ENCODE measurements at regions not wholly inside any gene's neighbourhood (a gene's known extent, or its start where the extent isn't known, plus 50 kb on each side); places are given as distances from the start of the nearest gene placed in this dataset.
"Not testable (repeated sequence)": the region's sequence is repeated elsewhere in the genome, so short reads cannot be mapped to it uniquely, and the experiment has no call there.

DNA sequence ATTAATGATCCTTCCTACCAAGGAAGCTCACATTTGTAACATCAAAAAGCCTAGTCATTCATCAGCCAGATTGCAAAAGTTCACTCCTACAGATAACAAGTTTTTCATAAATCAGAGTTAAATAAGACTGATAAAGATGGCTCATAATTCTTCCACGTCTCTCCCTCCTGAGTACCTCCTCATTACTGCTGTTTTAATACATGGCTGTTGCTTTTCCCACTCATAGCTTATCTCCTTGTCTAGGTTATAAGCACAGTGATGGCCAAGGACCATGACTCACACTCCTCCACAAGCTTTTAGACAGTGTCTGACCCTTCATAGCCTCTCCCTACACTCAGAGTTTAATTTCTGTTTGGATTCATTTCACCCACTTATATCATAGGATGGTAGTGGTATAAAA, 100.9 kb upstream of the MON1B start:
- Histone ChIP-seq H3K4me3 (ENCODE audit: insufficient read length, low read depth) (no peak overlapping the region), H3K27me3 (ENCODE audit: insufficient read depth, insufficient read length) (no peaks in the 10 kb centered on the region), H3K36me3 (ENCODE audit: insufficient read depth, insufficient read length, low read length) (no peaks in the 10 kb centered on the region), H3K4me1 (ENCODE audit: insufficient read depth, insufficient read length) (no peaks in the 10 kb centered on the region), H3K9ac (ENCODE audit: insufficient read length, low read depth) (no peak overlapping the region), H3K9me3 (ENCODE audit: insufficient read depth, low read length) (no peaks in the 10 kb centered on the region)
- TF ChIP-seq SUZ12 (IDR thresholded peaks at IDR 0.05; ENCODE audit: extremely low read depth, insufficient read depth, insufficient read length) (no peak), ZNF274 (IDR thresholded peaks at IDR 0.05; ENCODE audit: low read depth, low read length) (no peak), YY1 (IDR thresholded peaks at IDR 0.05; ENCODE audit: insufficient read depth, insufficient read length) (no peak)
- DNase-seq (ENCODE audit: low read depth, low spot score), result no peak

DNA sequence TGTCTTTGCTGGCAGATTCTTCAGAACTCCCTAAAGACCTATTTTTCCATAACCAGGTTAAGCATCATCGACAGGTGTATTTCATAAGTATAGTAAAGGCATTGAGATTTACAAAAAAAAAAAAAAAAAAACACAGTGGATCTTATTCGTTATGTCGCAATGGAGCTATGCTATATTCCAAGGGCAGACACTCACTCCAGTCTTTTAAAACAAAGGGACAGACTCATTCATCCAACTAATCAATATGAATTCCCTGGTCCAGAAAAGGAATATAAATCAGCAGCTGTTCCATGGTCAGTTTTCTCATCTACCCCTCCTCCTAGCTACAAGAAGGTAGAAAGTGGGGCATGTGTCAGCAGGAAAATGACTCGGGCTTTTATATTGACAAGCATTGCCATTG, 97.7 kb upstream of the MON1B start:
- H3K36me3 ChIP-seq (ENCODE audit: insufficient read depth, insufficient read length, low read length), result no peaks in the 10 kb centered on the region
- DNase-seq (ENCODE audit: low read depth, low spot score), result no peak
- no peak overlapping the region for H3K4me3 ChIP-seq (ENCODE audit: insufficient read length, low read depth)
- no peaks in the 10 kb centered on the region for H3K9me3 ChIP-seq (ENCODE audit: insufficient read depth, low read length)
- H3K4me1 ChIP-seq (ENCODE audit: insufficient read depth, insufficient read length), result no peaks in the 10 kb centered on the region
- TF ChIP-seq ZNF274 (IDR thresholded peaks at IDR 0.05; ENCODE audit: low read depth, low read length) (no peak), SUZ12 (IDR thresholded peaks at IDR 0.05; ENCODE audit: extremely low read depth, insufficient read depth, insufficient read length) (no peak), YY1 (IDR thresholded peaks at IDR 0.05; ENCODE audit: insufficient read depth, insufficient read length) (no peak)
- no peak overlapping the region for H3K9ac ChIP-seq (ENCODE audit: insufficient read length, low read depth)
- H3K27me3 ChIP-seq (ENCODE audit: insufficient read depth, insufficient read length), result no peaks in the 10 kb centered on the region

DNA sequence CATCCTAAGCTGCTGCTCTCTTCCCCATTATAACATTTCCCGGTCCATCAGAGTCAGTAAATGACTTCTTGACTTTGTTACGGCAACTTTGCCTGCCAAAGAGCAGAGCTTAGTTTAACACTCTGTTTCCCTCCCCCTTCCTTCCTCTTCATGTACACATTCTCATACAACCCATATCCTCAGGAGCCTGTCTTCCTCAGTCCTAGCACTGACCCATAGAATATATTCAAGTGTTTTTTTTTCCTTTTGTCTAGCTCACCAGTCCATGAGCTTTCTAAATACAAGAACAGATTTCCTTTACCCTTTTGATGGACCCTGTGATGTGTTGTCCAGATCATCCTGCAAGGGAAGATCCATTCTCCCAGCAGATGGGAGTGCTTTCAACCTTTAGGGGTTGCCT, 97.0 kb upstream of the MON1B start:
- no peaks in the 10 kb centered on the region for H3K27me3 ChIP-seq (ENCODE audit: insufficient read depth, insufficient read length)
- DNase-seq (ENCODE audit: low read depth, low spot score), result no peak
- H3K9me3 ChIP-seq (ENCODE audit: insufficient read depth, low read length), result no peaks in the 10 kb centered on the region
- H3K9ac ChIP-seq (ENCODE audit: insufficient read length, low read depth), result no peak overlapping the region
- no peak overlapping the region for H3K4me3 ChIP-seq (ENCODE audit: insufficient read length, low read depth)
- H3K4me1 ChIP-seq (ENCODE audit: insufficient read depth, insufficient read length), result no peaks in the 10 kb centered on the region
- H3K36me3 ChIP-seq (ENCODE audit: insufficient read depth, insufficient read length, low read length), result no peaks in the 10 kb centered on the region
- no peak for TF ChIP-seq SUZ12 (IDR thresholded peaks at IDR 0.05; ENCODE audit: extremely low read depth, insufficient read depth, insufficient read length)
- TF ChIP-seq ZNF274 (IDR thresholded peaks at IDR 0.05; ENCODE audit: low read depth, low read length), result no peak
- no peak for TF ChIP-seq YY1 (IDR thresholded peaks at IDR 0.05; ENCODE audit: insufficient read depth, insufficient read length)

DNA sequence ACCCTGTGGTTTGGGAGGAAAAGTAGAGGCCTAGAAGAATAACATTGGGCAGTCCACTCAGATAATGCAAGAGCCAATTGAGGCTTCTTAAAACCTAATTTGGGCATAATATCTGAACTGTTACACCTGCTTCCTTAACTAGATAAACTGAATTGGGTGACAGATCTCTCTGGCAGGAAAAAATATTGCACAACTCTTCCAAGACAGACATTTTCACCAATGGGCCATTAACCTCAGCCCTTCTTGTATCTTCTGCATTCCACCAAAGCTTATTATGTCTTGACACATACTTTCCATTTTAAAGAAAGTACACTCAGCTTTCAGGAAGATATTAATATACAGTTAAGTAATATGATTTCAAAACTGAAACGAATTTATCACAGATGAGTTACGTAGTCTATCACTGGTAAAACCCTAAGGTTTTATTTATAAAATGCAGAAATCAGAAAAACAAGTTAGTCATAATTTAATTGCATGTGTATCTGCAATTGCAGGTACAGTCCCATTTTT, 79.9 kb upstream of the MON1B start:
- Histone ChIP-seq H3K9me3 (ENCODE audit: insufficient read depth, low read length) (no peaks in the 10 kb centered on the region), H3K27me3 (ENCODE audit: insufficient read depth, insufficient read length) (no peaks in the 10 kb centered on the region), H3K4me3 (ENCODE audit: insufficient read length, low read depth) (no peak overlapping the region), H3K36me3 (ENCODE audit: insufficient read depth, insufficient read length, low read length) (no peaks in the 10 kb centered on the region), H3K4me1 (ENCODE audit: insufficient read depth, insufficient read length) (no peaks in the 10 kb centered on the region), H3K9ac (ENCODE audit: insufficient read length, low read depth) (no peak overlapping the region)
- DNase-seq (ENCODE audit: low read depth, low spot score), result no peak
- no peak for TF ChIP-seq ZNF274 (IDR thresholded peaks at IDR 0.05; ENCODE audit: low read depth, low read length)
- no peak for TF ChIP-seq SUZ12 (IDR thresholded peaks at IDR 0.05; ENCODE audit: extremely low read depth, insufficient read depth, insufficient read length)
- no peak for TF ChIP-seq YY1 (IDR thresholded peaks at IDR 0.05; ENCODE audit: insufficient read depth, insufficient read length)

DNA sequence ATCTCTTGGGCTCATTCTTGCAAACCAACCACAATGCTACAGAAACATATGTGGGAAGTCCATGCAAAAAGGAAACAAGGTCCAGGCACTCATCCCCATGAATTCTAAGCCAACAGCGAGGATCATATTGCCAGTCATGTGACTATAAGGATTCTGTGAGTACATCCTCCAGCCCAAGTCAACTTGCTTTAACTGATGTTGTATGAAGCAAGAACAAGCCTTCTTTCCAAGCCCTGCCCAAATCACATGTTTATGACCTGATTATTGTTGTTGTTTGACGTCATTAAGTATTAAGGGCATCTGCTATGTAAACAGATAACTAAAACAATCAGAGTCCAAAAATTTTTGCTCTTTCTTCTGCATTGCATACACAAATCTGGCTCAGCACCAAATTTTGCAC, 78.2 kb upstream of the MON1B start:
- TF ChIP-seq SUZ12 (IDR thresholded peaks at IDR 0.05; ENCODE audit: extremely low read depth, insufficient read depth, insufficient read length) (no peak), YY1 (IDR thresholded peaks at IDR 0.05; ENCODE audit: insufficient read depth, insufficient read length) (no peak), ZNF274 (IDR thresholded peaks at IDR 0.05; ENCODE audit: low read depth, low read length) (no peak)
- no peaks in the 10 kb centered on the region for H3K36me3 ChIP-seq (ENCODE audit: insufficient read depth, insufficient read length, low read length)
- H3K9me3 ChIP-seq (ENCODE audit: insufficient read depth, low read length), result no peaks in the 10 kb centered on the region
- H3K4me1 ChIP-seq (ENCODE audit: insufficient read depth, insufficient read length), result no peaks in the 10 kb centered on the region
- no peak overlapping the region for H3K9ac ChIP-seq (ENCODE audit: insufficient read length, low read depth)
- no peak for DNase-seq (ENCODE audit: low read depth, low spot score)
- H3K27me3 ChIP-seq (ENCODE audit: insufficient read depth, insufficient read length), result no peaks in the 10 kb centered on the region
- no peak overlapping the region for H3K4me3 ChIP-seq (ENCODE audit: insufficient read length, low read depth)

DNA sequence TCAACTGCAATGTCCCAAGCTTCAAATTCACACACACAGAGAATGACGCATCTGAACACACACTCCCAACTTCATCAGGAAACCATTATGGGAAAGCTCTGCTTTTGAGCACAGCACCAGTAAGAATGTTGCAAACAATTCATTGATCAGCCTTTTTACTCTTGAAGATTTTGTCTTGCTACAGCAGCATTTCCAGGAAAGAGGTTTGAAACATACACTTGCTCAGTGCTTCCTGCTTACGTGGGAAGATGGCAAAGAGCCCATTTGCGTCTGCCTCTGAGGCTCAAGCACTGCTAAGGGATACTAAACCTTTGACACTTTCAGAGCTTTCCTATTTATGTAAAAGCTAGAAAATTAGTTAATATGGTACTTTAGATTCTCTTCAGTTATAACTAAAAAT, 77.2 kb upstream of the MON1B start:
- H3K4me3 ChIP-seq (ENCODE audit: insufficient read length, low read depth), result no peak overlapping the region
- no peak overlapping the region for H3K9ac ChIP-seq (ENCODE audit: insufficient read length, low read depth)
- H3K4me1 ChIP-seq (ENCODE audit: insufficient read depth, insufficient read length), result no peaks in the 10 kb centered on the region
- no peaks in the 10 kb centered on the region for H3K36me3 ChIP-seq (ENCODE audit: insufficient read depth, insufficient read length, low read length)
- no peak for DNase-seq (ENCODE audit: low read depth, low spot score)
- no peak for TF ChIP-seq SUZ12 (IDR thresholded peaks at IDR 0.05; ENCODE audit: extremely low read depth, insufficient read depth, insufficient read length)
- TF ChIP-seq YY1 (IDR thresholded peaks at IDR 0.05; ENCODE audit: insufficient read depth, insufficient read length), result no peak
- TF ChIP-seq ZNF274 (IDR thresholded peaks at IDR 0.05; ENCODE audit: low read depth, low read length), result no peak
- H3K27me3 ChIP-seq (ENCODE audit: insufficient read depth, insufficient read length), result no peaks in the 10 kb centered on the region
- H3K9me3 ChIP-seq (ENCODE audit: insufficient read depth, low read length), result no peaks in the 10 kb centered on the region

DNA sequence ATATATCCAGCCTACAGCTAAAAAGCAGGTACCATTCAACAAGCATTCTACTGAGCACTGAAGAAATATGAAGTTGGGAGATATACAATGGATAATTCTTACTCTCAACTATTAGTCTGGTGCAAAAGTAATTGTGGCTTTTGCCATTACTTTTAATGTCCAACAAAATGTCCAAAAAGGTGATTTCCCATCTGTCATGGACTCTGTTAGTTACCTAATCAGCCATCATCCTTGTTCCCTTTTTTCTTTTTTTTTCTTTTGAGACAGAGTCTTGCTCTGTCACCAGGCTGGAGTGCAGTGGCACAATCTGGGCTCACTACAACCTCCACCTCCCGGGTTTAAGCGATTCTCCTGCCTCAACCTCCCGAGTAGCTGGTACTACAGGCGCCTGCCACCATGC, 76.6 kb upstream of the MON1B start:
- H3K27me3 ChIP-seq (ENCODE audit: insufficient read depth, insufficient read length); H3K9ac ChIP-seq (ENCODE audit: insufficient read length, low read depth); H3K4me3 ChIP-seq (ENCODE audit: insufficient read length, low read depth); DNase-seq (ENCODE audit: low read depth, low spot score); H3K36me3 ChIP-seq (ENCODE audit: insufficient read depth, insufficient read length, low read length); H3K9me3 ChIP-seq (ENCODE audit: insufficient read depth, low read length); H3K4me1 ChIP-seq (ENCODE audit: insufficient read depth, insufficient read length): not testable (repeated sequence)

DNA sequence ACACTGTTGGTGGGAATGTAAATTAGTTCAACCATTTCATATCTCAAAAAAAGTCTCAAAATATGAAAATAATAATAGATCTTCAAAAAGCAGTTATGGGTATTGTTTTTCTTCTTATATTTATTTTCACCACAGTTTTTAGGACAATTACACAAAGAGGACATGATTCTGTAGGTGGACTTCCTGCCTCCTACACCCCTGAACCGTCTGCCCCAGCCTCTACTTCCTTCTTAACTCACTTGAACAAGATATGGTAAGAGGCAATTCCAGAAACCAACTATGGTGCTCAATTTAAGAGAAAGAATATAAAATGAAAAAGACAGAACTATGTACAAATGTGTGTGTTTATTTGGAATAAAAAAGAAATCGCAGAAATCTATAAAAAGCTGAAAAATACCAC, 74.1 kb upstream of the MON1B start:
- DNase-seq (ENCODE audit: low read depth, low spot score), result no peak
- TF ChIP-seq ZNF274 (IDR thresholded peaks at IDR 0.05; ENCODE audit: low read depth, low read length), result no peak
- no peak for TF ChIP-seq SUZ12 (IDR thresholded peaks at IDR 0.05; ENCODE audit: extremely low read depth, insufficient read depth, insufficient read length)
- no peak for TF ChIP-seq YY1 (IDR thresholded peaks at IDR 0.05; ENCODE audit: insufficient read depth, insufficient read length)
- H3K36me3 ChIP-seq (ENCODE audit: insufficient read depth, insufficient read length, low read length), result no peaks in the 10 kb centered on the region

More for the DNA sequence above, 74.1 kb upstream of the MON1B start:
- H3K4me1 ChIP-seq (ENCODE audit: insufficient read depth, insufficient read length), result no peaks in the 10 kb centered on the region
- no peaks in the 10 kb centered on the region for H3K27me3 ChIP-seq (ENCODE audit: insufficient read depth, insufficient read length)
- H3K9me3 ChIP-seq (ENCODE audit: insufficient read depth, low read length), result no peaks in the 10 kb centered on the region
- no peak overlapping the region for H3K4me3 ChIP-seq (ENCODE audit: insufficient read length, low read depth)
- H3K9ac ChIP-seq (ENCODE audit: insufficient read length, low read depth), result no peak overlapping the region
